H1 (cell line): ENCODE measurements at regions not wholly inside any gene's neighbourhood (a gene's known extent, or its start where the extent isn't known, plus 50 kb on each side); places are given as distances from the start of the nearest gene placed in this dataset.

Experiments used
- CHD7 ChIP-seq: fragments of 300-600 bp; sonication (generic); IDR thresholded peaks from 2 replicates; pipeline ENCODE4 v1.7.1; 2012; ENCODE audit warnings: low read length, moderate library complexity, mild to moderate bottlenecking, inconsistent platforms; ENCODE audit not compliant: insufficient replicate concordance
- CTBP2 ChIP-seq: IDR thresholded peaks from 2 replicates; pipeline ENCODE4 v1.7.0; 2011; ENCODE audit warnings: borderline replicate concordance, mild to moderate bottlenecking, moderate library complexity, mixed read lengths, low read length; ENCODE audit not compliant: insufficient read depth, insufficient read length
- EZH2 ChIP-seq: fragments of 200-600 bp; sonication (generic); IDR thresholded peaks from 2 replicates; pipeline ENCODE4 v1.7.1; 2012; ENCODE audit warnings: low read depth, mild to moderate bottlenecking, moderate library complexity, low read length, inconsistent platforms; ENCODE audit not compliant: severe bottlenecking
- GTF2F1 ChIP-seq: IDR thresholded peaks from 2 replicates; pipeline ENCODE4 v1.6.1; 2012; ENCODE audit warnings: low read depth, low read length, improper control_type of control experiment, borderline replicate concordance
- SIRT6 ChIP-seq: IDR thresholded peaks from one replicate; pipeline ENCODE4 v1.7.1; 2012; ENCODE audit warnings: low read length, inconsistent platforms
- SUZ12 ChIP-seq: fragments of 200-600 bp; sonication (generic); IDR thresholded peaks from 2 replicates; pipeline ENCODE4 v1.6.1; 2012; ENCODE audit warnings: mild to moderate bottlenecking, inconsistent platforms, low read length, moderate library complexity, mixed read lengths
- TAF1 ChIP-seq: IDR thresholded peaks from 2 replicates; pipeline ENCODE4 v1.6.1; 2011; ENCODE audit warnings: mild to moderate bottlenecking, low read depth, low read length
- TEAD4 ChIP-seq: IDR thresholded peaks from 2 replicates; pipeline ENCODE4 v1.6.1; 2012; ENCODE audit warnings: low read depth, low read length, inconsistent platforms, mixed read lengths

GRCh38 chr6:112929641-112930040, 582.5 kb downstream of the RFPL4B start (continued):
- peak; percentile 31 for TF ChIP-seq CHD7
- TF ChIP-seq CTBP2: no peak
- no peak for TF ChIP-seq SIRT6
- TF ChIP-seq TAF1: no peak
- TF ChIP-seq TEAD4: 0 out of 2 replicates have a peak, but pooled peaks have one; percentile 36
- no peak for TF ChIP-seq SUZ12
- TF ChIP-seq GTF2F1: no peak
- no peak for TF ChIP-seq EZH2
- TF ChIP-seq, all 59 proteins: peak for 2
